ENCODE measurements at regions not wholly inside any gene's neighbourhood (a gene's known extent, or its start where the extent isn't known, plus 50 kb on each side); places are given as distances from the start of the nearest gene placed in this dataset.
A peak's percentile ranks its signal among the peaks of the same experiment; 100 is the strongest.

- Histone ChIP-seq H2BK15ac (ENCODE audit: low read length) (no peak overlapping the region), H2AK5ac (ENCODE audit: low read depth, low read length) (no peak overlapping the region), H2BK5ac (ENCODE audit: low read length) (no peak overlapping the region), H4K8ac (ENCODE audit: low read depth, low read length) (no peak overlapping the region), H3K4me3 (ENCODE audit: low read length in 2 of 2) (no peak overlapping the region), H3K79me1 (ENCODE audit: low read depth, low read length) (no peaks in the 10 kb centered on the region), H3K14ac (ENCODE audit: low read length) (no peak overlapping the region), H3K18ac (ENCODE audit: low read length) (no peak overlapping the region), H4K91ac (ENCODE audit: low read depth, low read length, poor library complexity) (no peak overlapping the region), H3K23ac (ENCODE audit: low read depth, low read length, poor library complexity) (no peak overlapping the region), H3K4ac (ENCODE audit: low read length) (no peak overlapping the region), H3K9me3 (replicated peaks in 1 of 2; ENCODE audit: control insufficient read depth in 2 of 2, insufficient read depth in 1 of 2, low read depth in 1 of 2, low read length in 2 of 2) (peaks cover 0 to 3% of the 10 kb centered on the region in 2 donors), H3K27ac (replicated peaks; ENCODE audit: low read length) (no peak overlapping the region), H3K27me3 (ENCODE audit: control insufficient read depth in 3 of 3, insufficient read depth in 3 of 3, low read depth in 1 of 3, low read length in 3 of 3) (no peaks in the 10 kb centered on the region), H3K9ac (ENCODE audit: low read depth, low read length, poor library complexity) (no peak overlapping the region), H2AFZ (ENCODE audit: low read length) (peak overlapping the region; percentile 35), H3K4me2 (ENCODE audit: insufficient read depth, low read length, poor library complexity, severe bottlenecking) (no peak overlapping the region), H3K4me1 (ENCODE audit: control insufficient read depth in 2 of 2, insufficient read depth in 1 of 2, low read depth in 1 of 2, low read length in 2 of 2) (peaks cover 0 to 11% of the 10 kb centered on the region in 2 donors), H2BK120ac (ENCODE audit: low read depth, low read length) (no peak overlapping the region), H2BK12ac (ENCODE audit: low read length) (no peak overlapping the region), H3K36me3 (replicated peaks in 1 of 2; ENCODE audit: control insufficient read depth in 2 of 2, insufficient read depth in 2 of 2, low read length in 2 of 2) (no peaks in the 10 kb centered on the region)
- WGBS, 2 donors (ENCODE audit: extremely low coverage in 2 of 2, insufficient read length in 2 of 2, insufficient replicate concordance in 1 of 2): no CpG with 5 or more reads among the region's 6 CpGs
- no peak for DNase-seq (ENCODE audit: low spot score)
Measured at GRCh38 chr5:119814655-119815054, 185.3 kb downstream of the FAM170A start.

GRCh38 chr5:119816055-119816454 lies 186.7 kb downstream of the FAM170A start:
- no peak overlapping the region for H2AFZ ChIP-seq (ENCODE audit: low read length)
- H3K27me3 ChIP-seq (ENCODE audit: control insufficient read depth in 3 of 3, insufficient read depth in 3 of 3, low read depth in 1 of 3, low read length in 3 of 3): no peaks in the 10 kb centered on the region
- no peak overlapping the region for H2BK15ac ChIP-seq (ENCODE audit: low read length)
- no peak overlapping the region for H4K8ac ChIP-seq (ENCODE audit: low read depth, low read length)
- no peak overlapping the region for H3K4ac ChIP-seq (ENCODE audit: low read length)
- H2BK5ac ChIP-seq (ENCODE audit: low read length): no peak overlapping the region
- H3K27ac ChIP-seq (replicated peaks; ENCODE audit: low read length): no peak overlapping the region
- H3K4me2 ChIP-seq (ENCODE audit: insufficient read depth, low read length, poor library complexity, severe bottlenecking): no peak overlapping the region
- no peak overlapping the region for H3K9ac ChIP-seq (ENCODE audit: low read depth, low read length, poor library complexity)
- no peak overlapping the region for H2BK12ac ChIP-seq (ENCODE audit: low read length)
- no peaks in the 10 kb centered on the region for H3K9me3 ChIP-seq (replicated peaks in 1 of 2; ENCODE audit: control insufficient read depth in 2 of 2, insufficient read depth in 1 of 2, low read depth in 1 of 2, low read length in 2 of 2)
- H3K18ac ChIP-seq (ENCODE audit: low read length): no peak overlapping the region
- no peak overlapping the region for H3K4me3 ChIP-seq (ENCODE audit: low read length in 2 of 2)
- H3K79me1 ChIP-seq (ENCODE audit: low read depth, low read length): no peaks in the 10 kb centered on the region
- DNase-seq (ENCODE audit: low spot score): no peak
- H2AK5ac ChIP-seq (ENCODE audit: low read depth, low read length): no peak overlapping the region
- no peak overlapping the region for H4K91ac ChIP-seq (ENCODE audit: low read depth, low read length, poor library complexity)
- peaks cover 0 to 9% of the 10 kb centered on the region in 2 donors for H3K4me1 ChIP-seq (ENCODE audit: control insufficient read depth in 2 of 2, insufficient read depth in 1 of 2, low read depth in 1 of 2, low read length in 2 of 2)
- no peak overlapping the region for H2BK120ac ChIP-seq (ENCODE audit: low read depth, low read length)
- no peak overlapping the region for H3K14ac ChIP-seq (ENCODE audit: low read length)
- H3K23ac ChIP-seq (ENCODE audit: low read depth, low read length, poor library complexity): no peak overlapping the region
- no peaks in the 10 kb centered on the region for H3K36me3 ChIP-seq (replicated peaks in 1 of 2; ENCODE audit: control insufficient read depth in 2 of 2, insufficient read depth in 2 of 2, low read length in 2 of 2)

- Histone ChIP-seq H3K79me1 (ENCODE audit: low read depth, low read length) (no peaks in the 10 kb centered on the region), H2BK15ac (ENCODE audit: low read length) (no peak overlapping the region), H3K14ac (ENCODE audit: low read length) (no peak overlapping the region), H2BK12ac (ENCODE audit: low read length) (no peak overlapping the region), H3K36me3 (replicated peaks in 1 of 2; ENCODE audit: control insufficient read depth in 2 of 2, insufficient read depth in 2 of 2, low read length in 2 of 2) (no peaks in the 10 kb centered on the region), H3K23ac (ENCODE audit: low read depth, low read length, poor library complexity) (no peak overlapping the region), H3K4me1 (ENCODE audit: control insufficient read depth in 2 of 2, insufficient read depth in 1 of 2, low read depth in 1 of 2, low read length in 2 of 2) (no peaks in the 10 kb centered on the region), H3K4me3 (ENCODE audit: low read length in 2 of 2) (no peak overlapping the region), H3K9ac (ENCODE audit: low read depth, low read length, poor library complexity) (no peak overlapping the region), H2AFZ (ENCODE audit: low read length) (no peak overlapping the region), H3K27me3 (ENCODE audit: control insufficient read depth in 3 of 3, insufficient read depth in 3 of 3, low read depth in 1 of 3, low read length in 3 of 3) (no peaks in the 10 kb centered on the region), H2BK5ac (ENCODE audit: low read length) (no peak overlapping the region), H3K4ac (ENCODE audit: low read length) (no peak overlapping the region), H2BK120ac (ENCODE audit: low read depth, low read length) (no peak overlapping the region), H3K9me3 (replicated peaks in 1 of 2; ENCODE audit: control insufficient read depth in 2 of 2, insufficient read depth in 1 of 2, low read depth in 1 of 2, low read length in 2 of 2) (no peaks in the 10 kb centered on the region), H3K27ac (replicated peaks; ENCODE audit: low read length) (no peak overlapping the region), H4K8ac (ENCODE audit: low read depth, low read length) (no peak overlapping the region), H2AK5ac (ENCODE audit: low read depth, low read length) (no peak overlapping the region), H3K18ac (ENCODE audit: low read length) (no peak overlapping the region), H3K4me2 (ENCODE audit: insufficient read depth, low read length, poor library complexity, severe bottlenecking) (no peak overlapping the region), H4K91ac (ENCODE audit: low read depth, low read length, poor library complexity) (no peak overlapping the region)
- no peak for DNase-seq (ENCODE audit: low spot score)
- no CpG with 5 or more reads among the region's 1 CpG for WGBS, 2 donors (ENCODE audit: extremely low coverage in 2 of 2, insufficient read length in 2 of 2, insufficient replicate concordance in 1 of 2)
Measured at GRCh38 chr5:119820016-119820415, 190.7 kb downstream of the FAM170A start.

DNA sequence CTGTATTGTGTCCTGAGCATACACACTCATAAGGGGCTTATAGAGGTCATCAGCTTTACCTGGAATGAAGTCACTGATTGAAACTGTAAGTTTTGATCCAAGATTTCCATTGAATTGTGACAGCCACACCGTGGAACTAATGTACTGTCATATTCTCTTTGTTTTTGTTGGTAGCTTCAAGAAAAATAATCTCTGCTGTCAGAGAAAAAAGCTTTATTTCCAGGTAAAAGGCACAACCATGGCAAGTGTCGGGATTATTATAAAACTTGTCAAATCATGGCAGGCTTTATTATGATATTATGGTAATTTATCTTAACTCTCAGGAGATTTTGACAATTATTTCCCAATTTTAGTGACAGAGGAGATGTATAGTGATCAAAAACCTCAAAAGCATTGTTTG lies 191.2 kb downstream of the FAM170A start:
- Histone ChIP-seq H4K91ac (ENCODE audit: low read depth, low read length, poor library complexity) (no peak overlapping the region), H3K4ac (ENCODE audit: low read length) (no peak overlapping the region), H3K9ac (ENCODE audit: low read depth, low read length, poor library complexity) (no peak overlapping the region), H3K23ac (ENCODE audit: low read depth, low read length, poor library complexity) (no peak overlapping the region), H3K27me3 (ENCODE audit: control insufficient read depth in 3 of 3, insufficient read depth in 3 of 3, low read depth in 1 of 3, low read length in 3 of 3) (no peaks in the 10 kb centered on the region), H3K9me3 (replicated peaks in 1 of 2; ENCODE audit: control insufficient read depth in 2 of 2, insufficient read depth in 1 of 2, low read depth in 1 of 2, low read length in 2 of 2) (no peaks in the 10 kb centered on the region), H2BK120ac (ENCODE audit: low read depth, low read length) (no peak overlapping the region), H4K8ac (ENCODE audit: low read depth, low read length) (no peak overlapping the region), H2BK12ac (ENCODE audit: low read length) (no peak overlapping the region), H2BK15ac (ENCODE audit: low read length) (no peak overlapping the region), H3K36me3 (replicated peaks in 1 of 2; ENCODE audit: control insufficient read depth in 2 of 2, insufficient read depth in 2 of 2, low read length in 2 of 2) (no peaks in the 10 kb centered on the region), H3K4me2 (ENCODE audit: insufficient read depth, low read length, poor library complexity, severe bottlenecking) (no peak overlapping the region), H3K18ac (ENCODE audit: low read length) (no peak overlapping the region), H2BK5ac (ENCODE audit: low read length) (no peak overlapping the region), H3K27ac (replicated peaks; ENCODE audit: low read length) (no peak overlapping the region), H3K4me3 (ENCODE audit: low read length in 2 of 2) (no peak overlapping the region), H3K14ac (ENCODE audit: low read length) (no peak overlapping the region), H2AK5ac (ENCODE audit: low read depth, low read length) (no peak overlapping the region), H3K4me1 (ENCODE audit: control insufficient read depth in 2 of 2, insufficient read depth in 1 of 2, low read depth in 1 of 2, low read length in 2 of 2) (no peaks in the 10 kb centered on the region), H2AFZ (ENCODE audit: low read length) (no peak overlapping the region), H3K79me1 (ENCODE audit: low read depth, low read length) (no peaks in the 10 kb centered on the region)
- DNase-seq (ENCODE audit: low spot score): no peak
- no CpG with 5 or more reads among the region's 2 CpGs for WGBS, 2 donors (ENCODE audit: extremely low coverage in 2 of 2, insufficient read length in 2 of 2, insufficient replicate concordance in 1 of 2)

All from neuronal stem cell (in vitro differentiated cells).